ENCODE measurements at regions not wholly inside any gene's neighbourhood (a gene's known extent, or its start where the extent isn't known, plus 50 kb on each side); places are given as distances from the start of the nearest gene placed in this dataset.

DNA sequence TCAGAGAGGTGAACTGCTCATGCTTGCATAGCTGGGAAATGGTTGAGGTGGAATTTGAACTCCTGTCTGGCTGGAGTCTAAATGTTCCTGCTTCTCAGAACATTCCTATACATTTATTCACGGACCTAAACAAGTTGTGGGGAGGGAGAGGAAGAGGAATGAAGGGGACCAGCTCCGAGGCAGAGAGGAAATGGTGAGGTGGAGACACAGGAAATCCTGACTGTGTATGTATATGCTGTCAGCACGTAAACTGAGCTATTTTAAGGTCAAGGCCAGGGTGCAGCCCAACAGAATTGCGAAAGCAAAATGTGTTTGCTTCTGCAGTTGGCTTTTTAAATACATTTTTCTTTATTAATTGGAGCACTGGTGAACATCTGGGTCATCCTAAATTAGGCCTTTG is 74.1 kb upstream of the POMGNT2 start:
- no peak for DNase-seq (ENCODE audit: low spot score)

DNA sequence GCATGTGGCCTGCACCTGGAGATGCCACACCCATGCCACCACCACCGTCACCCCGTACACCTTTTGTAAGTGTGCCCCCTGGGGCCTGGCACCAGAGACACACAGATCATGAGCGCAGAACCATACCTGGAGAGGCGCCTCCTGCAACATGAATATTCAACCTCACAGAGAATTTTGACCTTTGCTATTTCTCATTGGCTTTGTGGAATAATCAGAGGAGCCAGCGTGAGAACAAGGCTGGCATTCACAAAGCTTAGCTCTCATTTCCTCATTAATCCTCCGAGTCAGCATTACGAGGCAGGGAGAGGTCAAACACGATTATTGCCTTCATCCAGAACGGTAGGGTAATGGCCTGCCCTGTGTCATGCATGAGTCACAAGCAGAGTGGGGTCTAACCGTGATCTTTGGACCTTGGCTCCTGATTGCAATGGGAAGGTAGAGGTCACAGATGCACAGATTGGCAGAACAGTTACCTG is 73.0 kb upstream of the POMGNT2 start:
- DNase-seq (ENCODE audit: low spot score), result peak; percentile 98

- no peak for DNase-seq (ENCODE audit: low spot score)
Measured at GRCh38 chr3:43177085-43177484, 71.2 kb upstream of the POMGNT2 start.

DNA sequence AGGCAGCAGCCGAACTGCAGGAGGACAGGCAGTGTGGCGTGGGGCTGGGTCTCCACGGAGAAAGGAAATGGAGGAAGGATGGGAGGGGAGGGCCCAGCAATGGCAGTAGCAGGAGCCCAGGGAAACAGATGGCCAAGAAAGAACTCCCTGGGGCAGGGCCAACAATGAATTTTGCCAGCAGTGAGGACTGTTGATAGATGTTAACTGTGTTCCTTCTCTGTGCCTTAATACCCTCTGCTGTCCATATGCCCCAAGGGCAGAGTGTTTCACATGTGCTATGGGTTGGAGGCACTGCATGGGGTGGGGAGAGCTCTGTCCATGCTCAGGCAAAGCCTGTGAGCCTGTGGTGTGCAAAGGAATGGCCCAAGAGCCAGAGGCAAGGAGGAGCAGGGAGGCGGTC is 70.8 kb upstream of the POMGNT2 start:
- no peak for DNase-seq (ENCODE audit: low spot score)

- no peak for DNase-seq (ENCODE audit: low spot score)
Measured at GRCh38 chr3:43175541-43175940, 69.7 kb upstream of the POMGNT2 start.

- no peak for DNase-seq (ENCODE audit: low spot score)
Measured at GRCh38 chr3:43173949-43174348, 68.1 kb upstream of the POMGNT2 start.

GRCh38 chr3:43171748-43172147 is 65.9 kb upstream of the POMGNT2 start:
- no peak for DNase-seq (ENCODE audit: low spot score)

DNA sequence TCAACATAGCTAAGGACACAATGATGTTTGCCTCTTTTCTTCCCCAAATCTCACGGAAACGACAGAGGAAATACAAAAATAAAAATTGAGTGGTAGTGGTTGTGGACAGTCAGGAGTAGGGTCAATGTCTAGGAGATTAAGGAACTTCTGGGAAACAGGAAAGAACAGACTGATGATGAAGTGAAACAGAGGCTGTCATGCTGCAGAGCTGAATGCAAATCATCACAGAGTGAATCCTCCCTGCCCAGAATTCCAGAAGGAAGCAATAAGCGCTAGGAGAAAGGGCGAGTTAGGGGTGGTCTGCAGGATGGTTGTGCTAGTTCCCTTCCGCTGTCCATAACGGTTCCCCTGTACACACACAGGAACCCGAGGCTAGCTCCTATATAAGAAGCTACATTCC is 64.7 kb upstream of the POMGNT2 start:
- DNase-seq (ENCODE audit: low spot score), result no peak

- no peak for DNase-seq (ENCODE audit: low spot score)
Measured at GRCh38 chr3:43169987-43170386, 64.1 kb upstream of the POMGNT2 start.

DNA sequence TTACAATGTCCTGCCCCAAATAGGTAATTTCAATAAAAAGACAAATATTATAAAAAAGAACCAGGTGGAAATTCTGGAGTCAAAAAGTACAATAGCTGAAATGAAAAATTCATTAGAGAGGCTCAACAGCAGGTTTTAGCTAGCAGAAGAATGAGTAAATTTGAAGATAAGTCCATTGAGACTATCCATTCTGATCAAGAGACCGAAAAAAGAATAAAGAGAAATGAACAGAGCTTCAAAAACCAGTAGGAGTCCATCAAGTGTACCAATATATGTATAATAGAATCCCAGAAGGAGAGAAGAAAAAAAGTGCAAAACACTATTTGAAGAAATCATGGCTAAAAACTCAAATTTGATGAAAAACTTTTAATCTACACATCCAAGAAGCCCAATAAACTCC is 60.5 kb upstream of the POMGNT2 start:
- DNase-seq (ENCODE audit: low spot score), result no peak

GRCh38 chr3:43165786-43166185 is 59.9 kb upstream of the POMGNT2 start:
- DNase-seq (ENCODE audit: low spot score), result no peak

DNA sequence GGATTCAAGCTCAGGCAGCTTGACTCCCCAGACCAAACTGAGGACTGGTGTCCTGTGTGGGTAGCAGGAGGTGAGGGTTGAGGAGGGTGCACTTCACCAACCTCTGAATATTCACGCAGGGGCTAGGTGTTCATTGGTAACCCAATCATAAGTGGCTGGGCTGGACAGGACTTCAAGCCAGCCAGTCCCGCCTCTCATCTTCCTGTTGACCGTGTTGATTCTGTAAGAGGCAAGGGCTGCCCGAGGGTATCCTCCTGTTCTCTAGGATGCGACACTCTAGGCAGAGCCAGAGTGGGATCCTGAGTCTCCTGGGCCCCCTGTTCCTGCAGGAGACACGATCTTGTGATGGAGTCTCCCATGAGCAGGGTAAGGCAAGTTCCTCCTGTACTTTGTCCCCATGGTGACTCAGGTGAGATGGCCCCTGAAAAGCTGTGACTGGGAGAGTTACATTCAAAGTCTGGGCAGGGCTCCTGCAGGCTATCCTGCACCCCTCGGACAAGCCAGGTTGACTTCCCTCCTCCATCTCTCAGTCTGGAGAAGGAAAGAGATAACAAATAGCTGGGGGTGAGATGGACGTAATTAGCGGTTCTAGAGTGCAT is 58.1 kb upstream of the POMGNT2 start:
- no peak for DNase-seq (ENCODE audit: low spot score)

GRCh38 chr3:43162230-43163084 is 56.6 kb upstream of the POMGNT2 start:
- peak; percentile 62 for DNase-seq (ENCODE audit: low spot score)

GRCh38 chr3:43161684-43162229 is 55.9 kb upstream of the POMGNT2 start:
- DNase-seq (ENCODE audit: low spot score), result no peak

GRCh38 chr3:43160664-43161063 is 54.8 kb upstream of the POMGNT2 start:
- no peak for DNase-seq (ENCODE audit: low spot score)

- DNase-seq (ENCODE audit: low spot score), result no peak
Measured at GRCh38 chr3:43159876-43160255, 54.0 kb upstream of the POMGNT2 start.

DNA sequence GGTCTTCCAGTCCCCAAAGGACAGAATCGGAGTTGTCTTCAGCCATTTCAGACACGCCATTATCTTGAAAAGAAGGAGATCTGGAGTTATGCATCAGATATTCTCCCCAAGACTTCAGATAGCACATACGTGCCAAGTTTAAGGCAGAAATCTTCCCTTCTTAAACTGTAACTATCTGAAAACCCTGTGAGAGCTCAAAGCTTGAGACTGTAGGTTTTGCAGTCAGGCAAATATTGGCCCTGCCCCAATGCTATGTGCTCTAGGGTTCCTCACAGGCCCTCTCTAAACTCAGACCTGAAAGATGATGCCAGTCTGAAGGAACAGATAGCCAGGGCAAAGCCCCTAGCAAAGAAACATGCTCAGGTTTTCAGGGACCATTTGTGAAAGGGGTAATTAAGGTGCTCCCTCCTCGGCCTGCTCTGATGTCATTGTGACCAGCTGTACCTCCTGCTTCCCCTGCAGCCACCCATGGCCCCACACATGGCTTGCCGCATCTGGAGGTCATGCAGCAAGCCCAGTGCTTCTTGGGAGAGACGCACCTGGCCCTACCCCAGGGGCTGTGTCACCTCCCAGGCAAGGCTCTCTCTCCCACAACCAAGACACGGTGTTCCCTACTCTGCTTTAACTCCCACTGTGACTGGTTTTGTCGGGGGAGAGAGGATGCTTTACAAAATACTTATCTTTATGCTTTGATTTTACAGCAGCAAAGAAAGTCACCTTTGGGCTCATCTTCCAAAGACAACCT is 53.4 kb upstream of the POMGNT2 start:
- DNase-seq (ENCODE audit: low spot score), result no peak

GRCh38 chr3:43156812-43157455 is 51.1 kb upstream of the POMGNT2 start:
- no peak for DNase-seq (ENCODE audit: low spot score)

DNA sequence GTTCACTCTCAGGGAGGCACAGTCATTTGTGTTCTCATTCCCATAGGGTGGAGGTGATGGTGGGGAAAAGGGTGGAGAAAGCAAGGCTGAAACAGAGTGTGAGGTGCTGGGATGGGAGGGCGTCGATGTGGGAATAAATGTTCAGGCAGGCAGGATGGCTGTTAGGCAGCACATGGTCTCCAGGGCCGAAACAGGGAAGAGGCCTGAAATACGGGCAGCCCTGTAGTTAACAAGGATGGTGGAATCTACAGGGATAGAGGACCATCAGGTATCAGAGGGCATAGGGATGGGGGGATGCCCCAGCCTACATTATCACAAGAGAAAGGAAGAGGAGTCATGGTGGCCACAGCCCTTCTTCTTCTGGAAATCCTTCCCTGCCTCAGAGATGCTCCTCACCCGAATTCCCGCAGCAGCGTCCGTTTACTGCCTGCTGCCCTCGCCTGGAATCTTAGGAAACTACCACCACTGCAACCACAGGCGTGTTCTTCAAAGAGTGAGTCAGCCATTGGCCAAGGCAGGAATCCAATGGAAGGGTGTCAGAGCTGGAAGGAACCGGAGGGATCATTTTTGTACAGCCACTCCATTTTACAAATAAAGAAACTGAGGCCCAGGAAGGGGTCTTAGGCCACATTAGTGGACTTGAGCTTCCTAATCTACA is 49.7 kb upstream of the POMGNT2 start:
- peak; percentile 59 for DNase-seq (ENCODE audit: low spot score)
